Heart left ventricle (tissue), 16 donors: ENCODE measurements at regions not wholly inside any gene's neighbourhood (a gene's known extent, or its start where the extent isn't known, plus 50 kb on each side); places are given as distances from the start of the nearest gene placed in this dataset.
A peak's percentile ranks its signal among the peaks of the same experiment; 100 is the strongest.

Experiments used
- ATAC-seq, 4 donors: fragments of 200-7000 bp; cut with Tn5 transposase; one replicate each; pipeline ENCODE4 v1.9.1; 2020 to 2022; ENCODE audit warnings: moderate library complexity in 4 of 4, mild to moderate bottlenecking in 3 of 4, moderate number of reproducible peaks in 1 of 4
- DNase-seq, 5 donors: peaks; one replicate each; pipeline ENCODE4 v3.0.0-alpha.2; 2020
- H3K27ac ChIP-seq, 12 donors: fragments of 200-600 bp; sonication (generic) in 4 of 12; one replicate each; pipeline versions ENCODE4 v1.5.0 to v1.8.0; 2016 to 2022; ENCODE audit warnings: mild to moderate bottlenecking in 2 of 12
- H3K27me3 ChIP-seq, 9 donors: fragments of 200-600 bp; sonication (generic) in 2 of 9; one replicate each; pipeline versions ENCODE4 v1.5.1 to v1.8.0; 2016 to 2022; ENCODE audit warnings: mild to moderate bottlenecking in 3 of 9
- H3K36me3 ChIP-seq, 9 donors: fragments of 200-600 bp; sonication (generic) in 2 of 9; one replicate each; pipeline versions ENCODE4 v1.5.0 to v1.8.0; 2018 to 2022; ENCODE audit warnings: mild to moderate bottlenecking in 2 of 9
- H3K4me1 ChIP-seq, 12 donors: fragments of 200-600 bp; sonication (generic) in 4 of 12; one replicate each; pipeline versions ENCODE4 v1.5.0 to v1.8.0; 2016 to 2022; ENCODE audit warnings: mild to moderate bottlenecking in 3 of 12
- H3K4me3 ChIP-seq, 12 donors: fragments of 200-600 bp; sonication (generic) in 4 of 12; one replicate each; pipeline versions ENCODE4 v1.5.0 to v1.8.0; 2017 to 2022; ENCODE audit warnings: mild to moderate bottlenecking in 9 of 12, moderate library complexity in 4 of 12
- H3K9me3 ChIP-seq, 12 donors: fragments of 200-600 bp; sonication (generic) in 4 of 12; one replicate each; pipeline versions ENCODE4 v1.5.0 to v1.8.0; 2016 to 2022; ENCODE audit warnings: mild to moderate bottlenecking in 1 of 12
- CTCF ChIP-seq, 12 donors: fragments of 200-600 bp; sonication (generic) in 4 of 12; IDR thresholded peaks; one replicate each; pipeline versions ENCODE4 v1.5.0 to v1.8.0; 2018 to 2022; ENCODE audit warnings: antibody characterized with exemption in 12 of 12, mild to moderate bottlenecking in 5 of 12
- POLR2A ChIP-seq, 2 donors: fragments of 450-650 bp; IDR thresholded peaks; one replicate each; pipeline ENCODE4 v1.6.1; 2017; ENCODE audit warnings: antibody characterized with exemption in 2 of 2, mild to moderate bottlenecking in 2 of 2, moderate library complexity in 2 of 2
- WGBS, 4 donors: extraction: QIAGEN DNeasy Blood & Tissue Kit in 2 of 4; methylation state at CpG; one replicate each; pipeline versions ENCODE4 v1.1.5 to v1.1.7; 2013 to 2018; 5-methylcytosine and 5-hydroxymethylcytosine counted together
- intact Hi-C, 10 donors: fragments of 100-400 bp; cut with DNase I; formaldehyde crosslinking; loops; one replicate each; pipeline versions ENCODE4 v1.11.1 to v1.14.2; 2022
- donor health status: ischemic (EF 13 %, LVEDD 7.1; RV severe dilation, severe dysfunction).
- donor health status: healthy with polysubstance abuse.
- donor health status: DM: no; HTN: yes; CAD: no.
- donor health status: DM: no; HTN: no; CAD: no.
- donor health status: ischemic (EF 25% LVEDD 6.9; RV normal size, moderate dysfunction).
- donor health status: ischemic (EF 25% LVEDD 5.7; RV mildly dilated, moderate dysfunction).
- donor health status: healthy.
- donor health status: DM: yes; HTN: yes; CAD: no.
- donor health status: ischemic (EF 35%, LVEDD 5.7; RV mildly dilated, moderate dysfunction).
- donor health status: nonischemic (EF 11% LVEDD 7.7; RV severe dilation, severe dysfunction).
- donor health status: DM: yes; HTN: yes; CAD: no.
- donor health status: PGD.
- donor health status: ischemic (EF 29% LVEDD 5.4; RV normal size, mild dysfunction).
- donor health status: nonischemic (EF 23%, LVEDD 6.1; RV moderate dilation, normal function).

GRCh38 chr3:187458921-187459320 is 90.7 kb downstream of the RTP4 start:
- Histone ChIP-seq H3K36me3 (no peaks in the 10 kb centered on the region), H3K27me3 (peaks cover 0 to 5% (median 0%) of the 10 kb centered on the region in 9 donors), H3K4me1 (peaks cover 0 to 3% (median 0%) of the 10 kb centered on the region in 12 donors), H3K27ac (no peak overlapping the region), H3K9me3 (peaks cover 0 to 5% (median 0%) of the 10 kb centered on the region in 12 donors), H3K4me3 (no peak overlapping the region)
- TF ChIP-seq CTCF (IDR thresholded peaks at IDR 0.05), result no peak
- TF ChIP-seq POLR2A (IDR thresholded peaks at IDR 0.05), result no peak
- 80 to 92% (median 82%) methylated on average over 2 of the region's 2 CpGs for WGBS, 4 donors
- ATAC-seq (no peak), DNase-seq (no peak)
- intact Hi-C loops, result no loop called here

GRCh38 chr3:187458383-187458782 is 90.2 kb downstream of the RTP4 start:
- intact Hi-C loops, result no loop called here
- no peak overlapping the region for H3K27ac ChIP-seq
- 76 to 81% (median 78%) methylated on average over 2 of the region's 2 CpGs for WGBS, 4 donors

GRCh38 chr3:187456250-187456649 is 88.1 kb downstream of the RTP4 start:
- Histone ChIP-seq H3K27me3 (peaks cover 0 to 5% (median 0%) of the 10 kb centered on the region in 9 donors), H3K36me3 (no peaks in the 10 kb centered on the region), H3K4me3 (no peak overlapping the region), H3K4me1 (peaks cover 0 to 3% (median 0%) of the 10 kb centered on the region in 12 donors), H3K9me3 (peaks cover 0 to 12% (median 0%) of the 10 kb centered on the region in 12 donors), H3K27ac (no peak overlapping the region)
- intact Hi-C loops, result no loop called here
- DNase-seq (peak in 4 of 5 donors; percentile 51 to 73 (median 54)), ATAC-seq (peak in 2 of 4 donors; percentile 39 to 43)
- WGBS, 4 donors, result 0 to 15% (median 0%) methylated on average over 1 of the region's 1 CpG
- TF ChIP-seq POLR2A (IDR thresholded peaks at IDR 0.05), result no peak
- TF ChIP-seq CTCF (IDR thresholded peaks at IDR 0.05), result no peak

More at GRCh38 chr3:187458383-187458782, 90.2 kb downstream of the RTP4 start:
- H3K36me3 ChIP-seq, result no peaks in the 10 kb centered on the region
- H3K4me3 ChIP-seq, result no peak overlapping the region
- peaks cover 0 to 5% (median 0%) of the 10 kb centered on the region in 9 donors for H3K27me3 ChIP-seq
- peaks cover 0 to 3% (median 0%) of the 10 kb centered on the region in 12 donors for H3K4me1 ChIP-seq
- H3K9me3 ChIP-seq, result peaks cover 0 to 5% (median 0%) of the 10 kb centered on the region in 12 donors
- TF ChIP-seq CTCF (IDR thresholded peaks at IDR 0.05) (no peak), POLR2A (IDR thresholded peaks at IDR 0.05) (no peak)
- no peak for ATAC-seq
- DNase-seq, result no peak

DNA sequence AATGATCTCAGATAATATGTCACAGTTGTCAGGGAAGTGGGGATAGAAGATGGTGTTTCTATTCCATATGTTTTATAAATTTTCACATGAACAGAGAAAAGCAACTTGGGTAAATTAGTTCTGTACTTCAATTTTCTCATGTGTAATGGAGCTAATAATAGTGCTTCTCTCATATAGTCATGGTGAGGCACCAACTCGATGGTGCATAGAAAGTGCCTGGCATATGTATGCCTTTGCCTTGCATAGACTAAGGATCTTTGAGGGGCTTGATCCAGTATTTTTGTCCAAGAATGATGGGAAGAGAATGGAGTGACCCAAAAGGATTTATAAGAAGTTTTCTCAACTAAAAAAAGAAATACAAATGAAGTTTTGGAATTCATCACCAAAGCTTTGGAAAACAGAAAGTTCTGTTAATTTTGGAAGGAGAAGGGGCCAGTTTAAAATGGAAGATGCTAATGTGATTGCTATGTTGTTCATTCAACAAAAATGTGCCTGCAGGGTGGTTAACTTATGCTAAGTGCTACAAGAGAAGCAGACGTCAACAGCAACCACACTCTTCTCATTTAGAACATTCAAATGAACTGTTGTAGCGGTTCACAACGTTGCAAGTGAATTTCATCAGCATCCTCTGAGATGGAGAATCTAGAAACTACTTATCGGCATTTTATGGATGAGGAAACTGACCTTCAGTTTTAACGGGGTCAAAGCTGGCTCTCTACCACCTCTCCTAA is 86.1 kb downstream of the RTP4 start:
- Histone ChIP-seq H3K27me3 (peaks cover 0 to 5% (median 0%) of the 10 kb centered on the region in 9 donors), H3K4me3 (no peak overlapping the region), H3K4me1 (peaks cover 0 to 3% (median 0%) of the 10 kb centered on the region in 12 donors), H3K27ac (no peak overlapping the region), H3K36me3 (no peaks in the 10 kb centered on the region), H3K9me3 (peaks cover 0 to 12% (median 0%) of the 10 kb centered on the region in 12 donors)
- 68 to 83% (median 74%) methylated on average over 6 of the region's 6 CpGs for WGBS, 4 donors
- intact Hi-C loops, result no loop called here
- TF ChIP-seq CTCF (IDR thresholded peaks at IDR 0.05) (no peak), POLR2A (IDR thresholded peaks at IDR 0.05) (no peak)
- DNase-seq (no peak), ATAC-seq (no peak)
